ENCODE measurements at regions not wholly inside any gene's neighbourhood (a gene's known extent, or its start where the extent isn't known, plus 50 kb on each side); places are given as distances from the start of the nearest gene placed in this dataset.
"Not testable (repeated sequence)": the region's sequence is repeated elsewhere in the genome, so short reads cannot be mapped to it uniquely, and the experiment has no call there.

DNA sequence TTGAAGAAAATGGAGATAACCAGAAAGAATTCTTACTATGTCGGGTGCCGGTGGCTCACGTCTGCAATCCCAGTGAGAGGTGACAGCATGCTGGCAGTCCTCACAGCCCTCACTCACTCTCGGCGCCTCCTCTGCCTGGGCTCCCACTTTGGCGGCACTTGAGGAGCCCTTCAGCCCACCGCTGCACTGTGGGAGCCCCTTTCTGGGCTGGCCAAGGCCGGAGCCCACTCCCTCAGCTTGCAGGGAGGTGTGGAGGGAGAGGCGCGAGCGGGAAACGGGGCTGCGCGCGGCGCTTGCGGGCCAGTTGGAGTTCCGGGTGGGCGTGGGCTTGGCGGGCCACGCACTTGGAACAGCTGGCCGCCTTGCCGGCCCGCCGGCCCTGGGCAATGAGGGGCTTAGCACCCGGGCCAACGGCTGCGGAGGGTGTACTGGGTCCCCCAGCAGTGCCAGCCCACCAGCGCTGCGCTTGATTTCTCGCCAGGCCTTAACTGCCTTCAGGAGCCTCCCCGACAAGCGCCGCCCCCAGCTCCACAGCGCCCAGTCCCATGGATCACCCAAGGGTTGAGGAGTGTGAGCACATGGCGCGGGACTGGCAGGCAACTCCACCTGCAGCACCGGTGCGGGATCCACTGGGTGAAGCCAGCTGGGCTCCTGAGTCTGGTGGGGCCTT is 1672.5 kb upstream of the B3GALT2 start:
- not testable (repeated sequence) for DNase-seq

DNA sequence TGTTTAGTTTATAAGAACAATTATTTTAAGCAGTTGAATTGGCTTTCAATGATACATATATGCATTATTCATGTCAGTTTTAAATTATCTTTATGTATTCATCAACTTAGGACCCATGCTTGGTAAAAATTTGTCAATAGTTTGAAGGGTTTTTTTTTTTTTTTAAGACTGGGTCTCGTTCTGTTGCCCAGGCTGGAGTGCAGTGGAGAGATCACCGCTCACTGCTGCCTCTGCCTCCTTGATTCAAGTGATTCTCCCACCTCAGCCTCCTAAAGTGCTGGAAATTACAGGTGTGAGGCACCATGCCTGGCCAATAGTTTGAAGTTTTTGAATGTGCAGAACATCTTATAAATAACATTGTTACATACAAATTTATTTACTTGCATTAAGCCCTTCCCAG is 1671.0 kb upstream of the B3GALT2 start:
- no peak for DNase-seq

DNA sequence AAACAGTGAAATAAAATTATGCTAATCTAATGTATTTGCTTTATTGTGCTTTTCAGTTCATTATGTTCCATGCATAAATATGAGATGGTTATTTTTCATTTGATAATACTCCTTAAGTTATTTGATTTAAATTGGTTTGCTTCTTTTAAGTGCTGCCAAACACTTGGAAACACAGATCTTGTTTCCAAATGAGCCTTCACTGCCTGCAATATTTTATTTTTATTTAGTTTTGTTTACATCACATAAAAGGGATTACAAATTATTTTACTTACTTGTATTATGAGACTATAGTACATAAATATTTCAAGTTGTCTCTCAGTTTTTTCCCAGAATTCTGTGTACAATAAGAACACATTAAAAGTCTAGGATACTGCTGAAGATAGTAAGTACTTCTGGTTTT is 1662.4 kb upstream of the B3GALT2 start:
- no peak for DNase-seq

DNA sequence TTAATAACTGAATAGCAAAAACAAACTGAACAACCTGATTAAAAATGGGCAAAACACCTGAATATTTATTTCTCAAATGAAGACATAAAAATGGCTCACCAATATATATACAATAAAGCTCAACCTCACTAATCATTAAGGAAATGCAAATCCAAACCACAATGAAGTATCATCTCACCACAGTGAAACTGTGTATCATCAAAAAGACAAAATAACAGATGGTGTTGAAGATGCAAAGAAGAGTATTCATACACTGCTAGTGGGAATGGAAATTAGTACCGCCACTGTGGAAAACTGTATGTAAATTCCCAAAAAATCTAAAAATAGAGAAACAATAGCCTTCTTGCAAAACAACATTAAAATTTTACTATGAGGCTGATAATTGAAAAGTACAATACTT is 1660.1 kb upstream of the B3GALT2 start:
- DNase-seq: no peak

DNA sequence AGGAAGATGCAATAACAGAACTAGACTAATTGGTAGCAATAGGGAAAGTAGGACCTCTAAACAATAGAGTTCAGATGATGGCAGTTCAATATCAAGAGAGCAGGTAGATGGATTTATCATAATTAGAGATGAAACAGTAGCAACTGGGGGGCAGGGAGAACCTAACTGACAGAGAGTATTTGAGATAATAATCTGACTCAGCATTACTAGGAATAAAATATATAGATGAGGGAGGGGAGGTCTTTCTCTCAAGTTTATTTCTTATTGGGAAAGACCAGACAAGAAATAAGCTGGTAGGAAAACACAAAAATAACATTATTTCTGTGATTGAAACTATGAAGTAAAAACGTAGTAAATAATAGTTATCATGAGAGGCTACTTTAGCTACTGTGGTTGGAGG is 1656.7 kb upstream of the B3GALT2 start:
- no peak for DNase-seq

DNA sequence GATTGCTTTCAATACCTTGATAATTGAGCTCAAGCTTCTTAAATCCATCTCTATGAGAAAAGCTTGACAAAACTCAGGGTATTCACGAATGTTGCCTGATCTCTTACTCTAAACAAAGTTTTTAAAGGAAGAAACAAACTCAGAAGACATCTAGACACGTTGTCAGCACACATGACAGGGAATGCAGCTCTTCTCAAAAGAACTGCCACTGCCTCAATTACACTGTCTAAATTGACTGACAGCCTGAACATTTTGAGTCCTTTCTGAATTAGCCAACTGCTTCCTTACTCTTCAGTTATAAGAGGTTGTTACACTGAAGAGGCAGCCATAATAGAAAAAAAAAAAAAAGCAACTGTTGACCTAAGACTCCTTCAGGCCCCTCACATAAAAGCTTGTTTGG is 1646.7 kb upstream of the B3GALT2 start:
- no peak for DNase-seq

DNA sequence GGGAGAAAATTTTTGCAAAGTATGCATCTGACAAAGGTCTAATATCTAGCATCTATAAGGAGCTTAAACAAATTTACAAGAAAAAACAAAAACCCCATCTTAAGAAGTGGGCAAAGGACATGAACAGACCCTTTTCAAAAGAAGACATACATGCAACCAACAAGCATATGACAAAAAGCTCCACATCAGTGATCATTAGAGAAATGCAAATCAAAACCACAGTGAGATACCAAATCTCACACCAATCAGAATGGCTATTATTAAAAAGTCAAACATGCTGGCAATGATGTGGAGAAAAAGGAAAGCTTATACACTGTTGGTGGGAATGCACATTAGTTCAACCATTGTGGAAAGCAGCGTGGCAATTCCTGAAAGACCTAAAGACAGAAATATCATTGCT is 1645.2 kb upstream of the B3GALT2 start:
- not testable (repeated sequence) for DNase-seq

DNA sequence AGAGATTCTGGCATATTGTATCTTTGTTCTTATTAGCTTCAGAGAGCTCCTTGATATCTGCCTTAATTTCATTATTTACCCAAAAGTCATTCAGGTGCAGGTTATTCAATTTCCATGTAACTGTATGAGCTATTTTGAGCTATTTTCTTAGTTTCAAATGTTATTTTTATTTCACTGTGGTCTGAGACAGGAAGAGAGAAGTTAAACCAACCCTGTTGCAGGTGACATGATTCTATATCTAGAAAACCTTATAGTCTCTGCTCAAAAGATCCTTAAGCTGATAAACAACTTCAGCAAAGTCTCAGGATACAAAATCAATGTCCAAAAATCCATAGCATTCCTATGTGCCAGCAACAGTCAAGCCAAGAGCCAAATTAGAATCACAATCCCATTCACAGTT is 1644.0 kb upstream of the B3GALT2 start:
- DNase-seq: no peak

DNA sequence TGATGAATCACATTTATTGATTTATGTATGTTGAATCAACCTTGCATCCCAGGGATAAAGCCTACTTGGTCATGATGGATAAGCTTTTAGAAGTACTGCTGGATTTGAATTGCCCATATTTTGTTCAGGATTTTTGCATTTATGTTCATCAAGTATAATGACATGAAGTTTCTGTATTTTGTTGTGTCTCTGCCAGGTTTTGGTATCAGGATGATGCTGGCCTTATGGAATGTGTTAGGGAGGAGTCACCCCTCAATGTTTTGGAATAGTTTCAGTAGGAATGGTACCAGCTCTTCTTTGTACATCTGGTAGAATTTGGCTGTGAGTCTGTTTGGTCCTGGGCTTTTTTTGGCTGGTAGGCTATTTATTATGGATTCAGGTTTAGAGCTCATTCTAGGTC is 1643.1 kb upstream of the B3GALT2 start:
- peak; percentile 34 for DNase-seq

DNA sequence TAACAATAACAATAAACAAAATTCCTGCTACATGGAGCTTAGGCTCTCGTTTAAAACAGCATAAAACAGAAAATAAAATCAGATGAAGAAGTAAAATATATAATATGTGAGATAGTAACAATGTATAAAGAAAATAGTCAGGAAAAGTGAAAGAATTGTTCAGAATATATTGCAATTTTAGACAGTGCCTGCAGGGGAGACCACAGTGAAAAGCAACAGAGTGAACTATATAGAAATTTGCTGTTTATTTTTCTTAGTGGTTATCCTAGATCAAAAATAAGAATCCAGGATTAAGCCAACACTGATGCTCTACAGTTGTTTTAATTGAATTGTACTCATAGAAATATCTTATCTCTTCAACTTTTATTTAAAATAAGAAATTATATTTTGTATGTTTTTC is 1639.0 kb upstream of the B3GALT2 start:
- DNase-seq: no peak

DNA sequence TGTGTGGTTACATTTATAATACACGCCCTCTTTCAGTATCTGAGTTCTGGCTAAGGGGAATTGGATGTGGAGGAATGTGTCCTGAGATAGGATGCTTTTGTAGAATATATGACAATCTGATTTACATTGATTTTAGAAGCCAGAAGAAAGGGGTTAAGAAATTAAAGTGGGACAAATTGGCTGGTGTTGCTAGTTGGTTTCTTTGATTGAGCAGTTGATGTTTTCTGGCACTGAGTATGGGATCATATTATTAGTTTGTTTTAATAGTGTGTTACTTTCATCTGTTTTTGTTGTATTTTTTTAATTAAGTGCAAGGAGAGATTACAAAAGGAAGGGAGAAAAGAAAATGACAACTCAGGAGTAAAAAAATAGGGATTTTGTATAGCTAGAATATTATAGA is 1634.7 kb upstream of the B3GALT2 start:
- no peak for DNase-seq

DNA sequence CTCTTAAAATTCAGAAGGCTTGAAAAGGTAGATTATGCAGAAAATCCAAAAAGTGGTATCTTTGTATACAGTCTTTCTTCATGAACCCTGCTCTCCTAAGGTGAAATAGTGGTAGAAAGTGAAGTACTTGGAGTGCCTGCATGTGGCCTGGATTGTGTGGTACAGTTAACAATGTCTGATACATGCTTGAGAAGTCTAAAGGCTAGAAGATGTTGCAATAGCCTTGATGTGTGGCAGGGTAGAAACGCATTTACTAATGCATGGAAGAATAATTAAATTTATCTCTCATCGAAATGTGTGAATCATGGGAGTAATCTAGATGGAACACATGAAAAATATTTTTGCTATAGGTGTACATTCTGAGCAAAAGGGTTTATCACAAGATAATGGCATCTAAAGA is 1632.3 kb upstream of the B3GALT2 start:
- no peak for DNase-seq

DNA sequence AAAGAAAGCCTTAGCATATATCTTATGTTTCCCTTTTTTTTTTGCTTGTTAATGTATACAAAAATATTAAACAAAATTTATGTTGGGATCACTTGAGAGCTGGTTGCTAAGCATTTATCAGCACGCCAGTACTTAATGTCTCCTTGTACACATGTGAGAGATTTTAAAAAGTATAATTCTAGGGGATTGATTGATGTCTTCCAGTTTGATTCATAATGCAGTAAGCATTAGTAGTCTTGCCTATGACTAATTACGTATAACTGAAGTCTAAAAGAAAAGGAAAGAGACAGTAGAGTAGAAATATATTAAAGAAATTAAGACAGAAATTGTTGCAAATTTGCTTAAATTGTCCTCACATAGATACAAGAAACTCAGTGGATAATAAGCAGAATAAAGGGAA is 1630.4 kb upstream of the B3GALT2 start:
- DNase-seq: no peak

DNA sequence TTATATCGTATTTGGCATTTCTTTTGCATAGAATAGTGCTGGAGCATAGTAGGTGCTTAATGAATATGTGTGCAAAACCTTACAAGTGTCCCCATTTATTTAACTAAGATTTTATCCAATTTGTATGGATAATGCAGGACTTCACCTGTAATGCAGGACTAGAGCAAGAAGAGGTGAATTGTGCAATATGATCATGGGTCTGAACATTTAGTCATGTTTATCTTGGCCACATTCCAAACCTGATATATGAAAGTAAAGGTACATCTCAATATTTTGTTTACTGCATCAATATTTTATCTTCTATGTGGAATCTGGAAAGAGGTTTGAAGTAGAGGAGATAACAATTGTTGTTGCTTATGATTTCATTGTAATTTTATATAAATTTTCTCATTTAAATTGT is 1626.7 kb upstream of the B3GALT2 start:
- no peak for DNase-seq

DNA sequence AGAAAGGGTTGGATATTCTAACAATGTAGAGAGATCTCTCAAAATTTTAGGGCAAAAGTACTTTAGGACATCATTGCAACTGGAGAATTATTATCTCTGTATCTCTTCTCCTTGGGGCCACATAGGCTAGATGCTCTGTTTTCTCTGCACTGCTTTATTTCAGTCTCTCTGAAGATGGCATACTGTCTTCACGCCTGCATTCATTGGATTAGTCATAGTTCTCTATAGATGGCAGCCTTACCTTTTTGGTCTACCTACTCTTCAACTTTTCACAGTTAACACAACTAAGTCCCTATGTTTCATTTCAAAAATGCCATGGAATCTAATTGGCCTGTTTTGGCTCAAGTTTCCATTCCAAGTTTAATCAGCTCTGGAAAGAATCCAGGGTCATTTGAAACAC is 1623.3 kb upstream of the B3GALT2 start:
- DNase-seq: no peak

DNA sequence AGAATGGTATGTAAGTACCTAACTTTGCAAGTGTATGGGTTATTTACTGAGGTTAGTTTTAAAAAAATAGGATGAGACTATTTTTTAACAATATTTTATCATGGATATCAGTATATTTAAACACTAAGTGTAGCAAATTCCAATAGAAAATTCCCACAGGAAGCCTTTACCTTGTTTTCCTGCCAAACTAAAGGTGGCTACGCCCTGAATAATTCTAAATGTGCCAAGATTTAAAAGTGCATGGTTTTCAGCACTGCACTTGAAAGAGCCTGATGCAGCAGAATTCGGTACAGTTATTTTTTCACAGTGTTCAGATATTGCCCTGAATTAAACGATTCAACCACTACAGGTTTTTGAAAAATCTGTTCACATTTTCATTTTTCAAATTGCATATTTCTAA is 1622.8 kb upstream of the B3GALT2 start:
- no peak for DNase-seq

DNA sequence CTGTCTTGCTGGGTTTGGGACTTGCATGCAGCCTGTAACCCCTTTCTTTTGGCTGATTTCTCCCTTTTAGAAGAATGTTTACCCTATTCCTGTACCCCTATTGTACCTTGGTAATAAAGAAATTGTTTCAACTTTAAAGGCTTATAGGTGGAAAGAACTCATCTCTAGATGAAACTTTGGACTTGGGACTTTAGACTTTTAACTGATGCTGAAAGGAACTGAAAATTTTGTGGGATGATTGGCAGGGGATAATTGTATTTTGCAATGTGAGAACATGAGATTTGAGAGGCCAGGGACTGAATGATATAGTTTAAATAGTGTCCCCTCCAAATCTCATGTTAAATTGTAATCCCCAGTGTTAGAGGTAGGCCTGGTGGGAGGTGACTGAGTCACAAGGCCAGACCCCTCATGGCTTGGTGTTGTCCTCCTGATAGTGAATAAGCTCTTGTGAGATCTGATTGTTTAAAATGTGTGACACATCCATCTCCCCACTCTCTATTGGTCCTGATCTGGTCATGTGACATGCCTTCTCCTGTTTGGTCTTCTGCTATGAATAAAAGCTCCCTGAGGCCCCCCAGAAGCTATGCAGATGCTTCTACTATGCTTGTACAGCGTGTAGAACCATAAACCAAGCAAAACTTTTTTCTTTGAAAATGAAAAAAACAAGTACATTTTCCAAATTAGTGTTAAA is 1621.3 kb upstream of the B3GALT2 start:
- DNase-seq: no peak

DNA sequence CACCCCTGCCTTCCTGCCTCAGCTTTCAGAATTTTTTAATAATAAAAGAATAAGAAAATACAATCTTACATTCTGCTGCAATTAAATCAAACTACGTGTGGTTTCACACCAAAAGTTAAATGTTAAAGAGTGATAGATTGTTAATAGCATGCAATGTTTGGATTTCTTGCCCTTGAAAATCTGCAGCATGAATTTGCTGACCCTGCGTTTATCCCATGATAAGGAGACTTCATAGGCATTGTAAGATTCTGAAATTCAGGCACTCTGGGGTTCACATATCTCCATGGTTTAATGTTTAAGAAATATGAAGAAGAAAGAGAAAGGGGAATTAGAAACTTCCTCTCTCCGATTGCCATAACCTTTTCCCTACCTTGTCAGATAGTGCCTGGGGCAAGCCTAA is 1616.2 kb upstream of the B3GALT2 start:
- DNase-seq: no peak

DNA sequence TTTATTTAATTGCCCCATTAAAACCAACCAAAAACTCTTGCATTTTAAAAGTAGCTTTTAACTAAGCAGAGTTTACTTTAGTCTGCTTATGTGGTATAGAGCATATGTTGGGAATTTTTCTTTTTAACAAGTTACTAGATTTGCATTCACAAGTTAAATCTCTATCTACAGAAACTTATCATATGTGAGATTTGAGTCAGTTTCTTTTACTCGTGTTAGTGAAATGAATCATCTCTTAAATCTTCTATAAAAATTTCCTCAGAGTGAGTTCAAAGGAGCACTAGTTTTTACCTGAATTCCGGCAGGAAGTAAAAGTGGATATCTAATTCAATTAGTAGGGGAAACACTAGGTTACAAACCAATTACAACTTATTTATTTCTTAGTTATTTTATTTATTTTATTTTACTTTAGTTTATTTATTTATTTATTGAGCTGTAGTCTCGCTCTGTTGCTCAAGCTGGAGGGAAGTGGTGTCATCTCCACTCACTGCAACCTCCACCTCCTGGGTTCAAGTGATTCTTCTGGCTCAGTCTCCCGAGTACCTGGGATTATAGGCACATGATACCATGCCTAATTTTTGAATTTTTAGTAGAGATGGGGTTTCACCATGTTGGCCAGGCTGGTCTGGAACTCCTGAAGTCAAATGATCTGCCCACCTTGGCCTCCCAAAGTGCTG is 1609.6 kb upstream of the B3GALT2 start:
- no peak for DNase-seq

DNA sequence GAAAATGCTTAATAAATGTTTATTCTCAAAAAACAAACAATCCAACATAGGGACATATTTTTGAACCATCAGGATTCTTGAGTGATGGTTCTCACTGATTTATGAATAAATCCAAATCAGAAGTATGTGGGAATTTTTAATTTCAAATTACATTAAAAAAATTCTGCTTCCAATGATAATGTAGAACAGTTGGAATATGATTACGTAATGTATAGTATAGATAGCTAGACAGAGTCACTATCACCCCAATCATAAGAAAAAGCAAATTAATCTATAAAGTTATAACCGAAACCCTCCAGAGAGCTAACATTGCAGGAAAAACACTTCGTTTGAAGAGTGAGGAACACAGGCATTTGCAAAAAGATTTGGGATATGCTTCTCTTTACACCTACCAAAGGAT is 1600.6 kb upstream of the B3GALT2 start:
- DNase-seq: no peak

DNA sequence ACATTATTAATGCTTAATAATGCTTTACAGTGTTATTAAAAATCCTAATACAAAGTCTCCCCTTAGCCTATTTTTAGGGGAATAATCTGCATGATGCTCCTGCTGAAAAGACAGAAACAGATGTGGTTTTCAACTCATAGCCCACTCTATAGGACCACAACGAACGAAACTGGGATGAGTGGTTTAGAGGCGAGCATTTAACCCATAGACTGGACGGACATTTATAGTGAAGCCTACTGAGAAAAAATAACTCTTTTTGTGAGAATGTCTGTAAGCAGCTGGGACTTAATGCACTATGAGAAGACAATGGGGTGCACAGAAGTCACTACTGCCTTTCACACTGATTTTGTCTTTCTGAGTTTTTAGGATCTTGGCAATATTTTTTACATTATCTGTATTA is 1599.6 kb upstream of the B3GALT2 start:
- DNase-seq: no peak

DNA sequence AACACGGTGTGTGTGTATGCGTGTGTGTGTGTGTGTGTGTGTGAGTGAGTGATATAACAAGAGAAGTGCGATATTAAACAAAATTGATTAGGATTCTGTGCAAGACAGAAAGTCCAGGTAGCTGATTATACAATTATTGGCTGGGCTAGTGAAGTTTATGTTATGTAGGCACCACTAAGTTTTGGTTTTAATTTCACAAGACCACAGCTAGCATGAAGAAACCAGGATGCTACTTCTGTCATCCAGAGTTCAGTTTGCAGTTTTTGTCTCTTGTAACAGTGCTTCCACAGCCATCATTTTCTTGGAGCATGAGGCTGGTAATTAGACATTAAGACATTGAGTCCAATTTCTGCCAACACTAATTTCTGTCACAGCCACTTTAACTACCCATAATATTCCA is 1590.2 kb upstream of the B3GALT2 start:
- DNase-seq: no peak

DNA sequence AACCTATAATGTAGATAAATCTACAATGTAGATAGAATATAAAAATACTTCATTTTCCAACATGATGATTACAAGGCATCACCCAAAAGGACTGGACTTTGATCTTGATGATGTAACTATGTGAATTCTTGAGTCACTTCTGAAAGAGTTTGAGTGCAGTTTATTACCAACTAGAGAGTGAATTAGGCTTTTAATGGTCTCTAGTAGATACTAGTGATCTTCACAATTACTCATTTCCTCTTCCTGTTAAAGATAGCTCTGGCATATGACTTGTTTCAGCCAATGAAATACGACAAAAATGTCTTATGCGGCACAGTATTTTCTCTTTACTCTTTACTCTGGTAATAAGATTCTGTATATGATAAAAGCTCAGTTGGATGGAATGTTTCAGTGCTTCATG is 1588.1 kb upstream of the B3GALT2 start:
- no peak for DNase-seq

DNA sequence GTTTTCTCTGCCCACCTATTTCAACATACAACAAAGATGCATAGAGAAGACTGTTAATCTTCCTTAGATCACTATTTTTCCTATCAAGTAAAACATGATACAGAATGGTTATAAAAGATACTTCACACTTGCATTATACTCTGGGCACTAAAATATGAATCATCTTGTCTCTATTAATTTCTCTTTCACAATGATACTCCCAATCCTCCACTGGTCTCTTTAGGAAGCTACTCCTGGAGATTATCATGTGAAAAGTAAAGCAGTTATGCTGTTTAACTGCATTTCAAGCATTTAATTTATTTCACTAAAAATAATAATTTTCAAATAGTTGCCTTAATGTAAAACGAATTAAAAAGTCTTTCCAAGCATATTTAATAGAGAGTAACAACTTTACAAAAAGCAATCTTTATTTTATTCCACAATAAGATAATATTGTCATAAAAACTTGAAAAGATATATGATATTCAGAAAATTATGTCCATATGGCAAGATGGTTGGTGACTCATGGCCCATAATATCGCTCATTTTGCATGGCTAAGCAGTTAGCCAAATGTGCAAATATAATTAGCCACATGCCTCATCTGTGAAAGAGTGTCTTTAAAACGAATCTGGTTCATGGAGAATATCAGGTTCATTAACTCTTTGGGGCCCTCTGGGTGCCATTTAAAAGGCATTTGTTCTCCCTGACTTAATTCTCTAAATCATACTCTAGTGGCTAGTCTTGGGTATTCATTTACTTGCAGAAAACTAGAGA is 1569.0 kb upstream of the B3GALT2 start:
- peak; percentile 55 for DNase-seq

All from fibroblast of upper back skin (primary cell).